ENCODE measurements at regions not wholly inside any gene's neighbourhood (a gene's known extent, or its start where the extent isn't known, plus 50 kb on each side); places are given as distances from the start of the nearest gene placed in this dataset.
"Not testable (repeated sequence)": the region's sequence is repeated elsewhere in the genome, so short reads cannot be mapped to it uniquely, and the experiment has no call there.

DNA sequence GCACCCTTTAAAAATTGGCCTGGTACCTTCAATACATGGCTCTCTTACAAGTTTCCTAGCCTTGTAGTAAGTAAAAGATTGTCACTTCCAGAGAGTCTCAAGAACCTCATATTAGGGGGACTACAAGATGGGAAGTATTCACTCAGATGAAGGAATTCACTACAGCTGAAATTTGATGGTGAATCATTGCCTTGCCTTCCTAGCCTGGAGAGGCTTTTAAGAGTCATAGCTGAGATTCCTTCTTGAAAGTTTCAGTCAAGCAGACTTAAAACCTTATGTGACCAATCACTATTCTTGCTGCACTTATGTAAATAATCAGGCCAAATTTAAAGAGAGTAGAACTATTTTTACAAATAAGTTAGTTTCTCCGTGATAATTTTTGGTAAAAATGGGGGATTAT is 451.6 kb downstream of the TRHDE start:
- ATAC-seq: no peak

GRCh38 chr12:72729451-72730010 is 457.4 kb downstream of the TRHDE start:
- no peak for ATAC-seq

GRCh38 chr12:72734581-72734980 is 462.4 kb downstream of the TRHDE start:
- ATAC-seq: no peak

DNA sequence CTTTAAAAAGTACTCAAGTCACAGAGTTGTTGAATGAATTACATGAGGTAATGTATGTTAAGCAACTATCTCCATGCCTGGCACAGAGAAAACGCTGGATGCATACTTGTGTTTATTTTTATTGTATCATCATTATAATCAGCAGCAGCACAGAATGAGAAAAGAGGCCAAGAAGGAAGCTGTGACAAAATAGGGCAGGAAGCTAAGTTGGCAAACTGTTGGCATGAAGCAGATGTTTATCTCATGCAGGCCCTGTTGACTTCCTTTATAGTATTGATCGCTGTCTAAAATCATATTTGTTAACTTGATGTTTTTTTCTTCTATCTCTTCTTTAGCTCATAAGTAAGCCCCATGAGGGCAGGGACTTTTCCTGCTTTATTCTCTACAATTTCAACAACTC is 466.6 kb downstream of the TRHDE start:
- ATAC-seq: no peak

DNA sequence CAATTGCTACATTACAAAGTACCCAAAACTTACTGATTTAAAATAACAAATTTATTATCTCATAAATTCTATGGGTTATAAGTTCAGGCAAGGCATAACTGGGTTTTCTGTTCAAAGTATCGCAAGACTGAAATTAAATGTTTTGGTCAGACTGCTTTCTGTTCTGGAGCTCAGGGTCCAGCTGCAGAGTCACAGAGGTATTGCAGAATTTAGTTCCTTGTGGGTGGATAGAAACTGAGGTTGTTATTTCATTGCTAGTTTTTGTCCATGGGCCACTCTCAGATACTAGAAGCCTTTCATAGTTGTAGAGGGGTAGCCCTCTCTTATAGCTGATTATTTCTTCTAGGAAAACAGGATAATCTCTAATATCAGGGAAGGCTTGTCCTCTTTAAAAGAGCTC is 467.9 kb downstream of the TRHDE start:
- no peak for ATAC-seq

GRCh38 chr12:72742568-72742967 is 470.4 kb downstream of the TRHDE start:
- ATAC-seq: no peak

GRCh38 chr12:72746048-72746447 is 473.9 kb downstream of the TRHDE start:
- no peak for ATAC-seq

DNA sequence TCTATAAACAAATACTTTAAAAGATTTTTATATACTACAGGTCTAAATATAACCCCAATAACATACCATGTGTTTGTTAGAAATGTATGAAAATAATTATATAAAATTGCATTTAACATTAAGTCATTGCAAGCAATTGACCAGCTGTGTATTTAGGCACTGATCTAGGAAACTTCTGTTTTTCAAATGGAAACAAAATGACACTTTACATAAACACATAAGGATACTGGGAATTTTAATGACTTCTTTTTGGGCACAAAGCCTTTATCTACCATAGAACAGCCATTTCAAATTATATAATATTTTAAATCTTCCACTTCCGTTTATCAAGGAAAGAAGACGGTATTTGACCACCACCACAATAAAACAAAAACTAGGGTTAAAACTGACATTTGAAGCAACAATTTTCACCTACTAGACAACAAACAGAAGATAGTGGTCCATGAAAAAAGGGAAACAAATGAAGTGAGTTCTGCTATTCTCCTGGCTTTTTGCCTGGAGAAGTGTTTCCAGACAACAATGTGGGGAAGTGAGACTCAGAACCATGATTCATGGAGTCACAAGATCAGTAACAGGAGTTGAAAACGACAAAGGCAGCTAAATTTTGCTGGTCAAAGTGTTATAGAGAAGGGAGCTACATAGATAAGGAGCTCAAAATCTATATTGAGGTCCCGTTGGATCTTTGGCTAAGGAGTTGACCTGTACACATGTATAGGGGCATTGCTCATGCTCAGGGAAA is 475.1 kb downstream of the TRHDE start:
- no peak for ATAC-seq

GRCh38 chr12:72748971-72749370 is 476.8 kb downstream of the TRHDE start:
- no peak for ATAC-seq

- no peak for ATAC-seq
Observed at GRCh38 chr12:72753571-72753970, 481.4 kb downstream of the TRHDE start.

DNA sequence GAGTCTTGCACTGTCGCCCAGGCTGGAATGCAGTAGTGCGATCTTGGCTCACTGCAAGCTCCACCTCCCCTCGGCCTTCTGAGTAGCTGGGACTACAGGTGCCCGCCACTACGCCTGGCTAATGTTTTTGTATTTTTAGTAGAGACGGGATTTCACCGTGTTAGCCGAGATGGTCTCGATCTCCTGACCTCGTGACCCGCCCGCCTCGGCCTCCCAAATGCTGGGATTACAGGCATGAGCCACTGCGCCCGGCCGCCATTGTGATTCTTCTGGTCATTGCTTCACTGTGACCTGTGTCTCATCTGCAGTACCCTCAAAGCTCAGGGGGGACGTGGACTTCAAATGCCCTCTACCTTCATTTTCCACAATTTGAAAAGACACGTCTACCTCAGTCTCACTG is 481.9 kb downstream of the TRHDE start:
- not testable (repeated sequence) for ATAC-seq

GRCh38 chr12:72766517-72766916 is 494.3 kb downstream of the TRHDE start:
- no peak for ATAC-seq

GRCh38 chr12:72774023-72774422 is 501.9 kb downstream of the TRHDE start:
- no peak for ATAC-seq

GRCh38 chr12:72777806-72778205 is 505.6 kb downstream of the TRHDE start:
- ATAC-seq: no peak

DNA sequence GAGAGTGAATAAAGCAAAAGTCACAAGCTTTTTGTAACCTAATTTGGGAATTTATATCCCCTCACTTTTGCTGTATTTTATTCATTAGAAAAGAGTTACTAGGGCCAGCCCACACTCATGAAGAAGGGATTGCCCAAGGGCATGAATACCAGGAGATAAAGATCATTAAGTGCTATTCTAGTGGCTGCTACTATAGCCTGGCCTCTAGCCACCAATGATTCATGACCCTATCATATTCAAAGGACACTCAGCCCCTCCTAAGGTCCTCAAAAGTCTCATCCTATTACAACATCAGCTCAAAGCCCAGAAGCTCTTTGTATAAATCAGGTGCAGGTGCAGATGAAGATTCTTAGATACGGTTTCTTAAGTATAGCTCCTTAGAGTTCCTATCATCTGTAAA is 518.1 kb downstream of the TRHDE start:
- no peak for ATAC-seq

DNA sequence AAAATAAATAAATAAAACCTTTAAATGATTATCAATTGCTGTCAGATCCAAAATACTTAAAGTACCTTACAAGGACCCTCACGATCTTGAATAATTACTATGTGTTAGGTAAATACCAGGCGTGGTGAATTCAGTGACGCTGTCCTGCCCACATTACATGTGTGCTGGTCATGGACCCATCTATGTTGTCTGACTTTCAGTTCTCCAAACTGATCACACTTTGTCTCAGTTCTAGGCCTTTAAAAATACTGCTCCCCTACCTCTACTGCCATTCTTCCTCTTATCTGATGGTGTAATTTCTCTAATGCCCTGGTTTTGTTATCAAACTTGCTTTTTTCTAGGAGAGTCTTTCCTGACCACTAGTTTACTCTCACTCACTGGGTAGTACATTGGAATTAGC is 520.7 kb downstream of the TRHDE start:
- no peak for ATAC-seq

DNA sequence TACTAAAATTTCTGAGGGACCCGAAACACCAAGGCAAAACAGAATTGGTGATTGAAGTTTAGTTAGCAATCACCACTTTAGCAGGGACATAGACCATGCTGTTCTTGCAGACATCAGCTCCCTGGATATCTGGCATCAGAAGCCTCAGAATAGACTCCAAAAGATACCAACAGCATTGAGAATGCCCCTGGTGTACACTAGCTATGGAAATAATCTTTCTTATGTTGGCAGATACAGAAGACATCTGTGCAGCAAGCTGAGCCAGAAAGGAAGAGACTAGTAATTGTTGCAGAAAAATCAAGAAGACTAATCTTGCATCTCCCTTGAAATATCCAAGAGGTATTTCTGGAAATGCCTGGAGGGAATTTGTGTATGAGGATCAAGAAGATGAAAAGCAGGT is 521.6 kb downstream of the TRHDE start:
- ATAC-seq: no peak

- ATAC-seq: no peak
Observed at GRCh38 chr12:72815421-72815820, 543.3 kb downstream of the TRHDE start.

- ATAC-seq: no peak
Observed at GRCh38 chr12:72828662-72829324, 556.6 kb downstream of the TRHDE start.

GRCh38 chr12:72829838-72830237 is 557.7 kb downstream of the TRHDE start:
- ATAC-seq: no peak

DNA sequence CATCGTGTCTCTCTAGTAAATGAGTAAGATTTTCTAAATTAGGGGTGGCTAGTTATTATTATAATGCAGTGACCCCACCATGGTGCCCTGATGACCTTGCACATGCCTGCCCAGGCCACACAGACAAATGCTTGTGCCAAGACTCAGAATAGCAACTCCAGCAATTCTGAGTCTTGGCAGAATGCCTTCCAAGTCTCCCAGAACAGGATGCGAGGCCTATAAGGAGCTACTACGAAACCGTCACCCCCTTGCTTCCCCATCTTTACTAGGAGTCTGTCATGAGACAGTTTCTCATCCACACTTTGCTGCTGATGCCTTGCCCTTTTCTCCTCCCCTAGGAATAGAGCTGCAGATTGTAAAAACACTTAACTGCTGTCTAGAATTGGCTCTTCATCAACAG is 559.9 kb downstream of the TRHDE start:
- no peak for ATAC-seq

DNA sequence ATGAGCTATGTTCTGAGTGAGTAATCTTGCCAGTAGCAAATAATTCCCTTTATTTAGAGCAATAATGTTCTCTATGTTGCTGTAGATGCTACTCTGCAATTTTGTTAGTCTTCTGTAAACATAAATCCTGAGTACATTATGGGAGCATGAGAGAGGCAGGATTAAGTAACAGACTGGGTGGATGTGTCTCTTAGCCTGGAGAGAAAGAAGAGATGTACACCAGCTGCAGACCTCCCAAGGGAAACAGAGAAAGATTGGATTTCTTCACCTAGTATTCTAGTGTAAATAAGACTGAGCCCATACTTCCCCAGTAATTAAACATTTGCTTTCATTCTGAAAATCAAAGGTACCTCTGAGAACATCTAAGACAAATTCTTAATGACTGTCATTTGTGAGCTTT is 564.0 kb downstream of the TRHDE start:
- ATAC-seq: no peak

DNA sequence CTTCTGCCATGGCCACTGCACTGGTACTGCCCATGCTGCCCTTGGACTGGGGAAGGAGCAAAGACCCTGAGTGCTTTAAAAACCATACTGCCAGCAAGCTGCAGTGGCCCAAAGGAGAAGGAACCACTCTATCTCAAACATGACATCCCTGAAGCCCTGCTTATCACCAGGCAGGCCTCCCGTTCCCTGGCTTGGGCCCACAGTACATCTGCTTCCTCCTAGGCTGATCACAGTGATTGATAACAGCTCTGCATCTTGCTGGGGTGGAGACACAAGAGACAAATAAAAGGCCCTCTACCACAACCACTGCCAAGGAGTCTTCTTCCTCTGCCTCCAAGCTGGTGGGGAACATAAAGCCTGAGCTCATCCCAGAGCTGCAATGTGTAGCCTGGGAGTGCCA is 567.5 kb downstream of the TRHDE start:
- no peak for ATAC-seq

- ATAC-seq: no peak
Observed at GRCh38 chr12:72863671-72864070, 591.5 kb downstream of the TRHDE start.
